ENCODE measurements at regions not wholly inside any gene's neighbourhood (a gene's known extent, or its start where the extent isn't known, plus 50 kb on each side); places are given as distances from the start of the nearest gene placed in this dataset.

- TF ChIP-seq, protein P1, sequence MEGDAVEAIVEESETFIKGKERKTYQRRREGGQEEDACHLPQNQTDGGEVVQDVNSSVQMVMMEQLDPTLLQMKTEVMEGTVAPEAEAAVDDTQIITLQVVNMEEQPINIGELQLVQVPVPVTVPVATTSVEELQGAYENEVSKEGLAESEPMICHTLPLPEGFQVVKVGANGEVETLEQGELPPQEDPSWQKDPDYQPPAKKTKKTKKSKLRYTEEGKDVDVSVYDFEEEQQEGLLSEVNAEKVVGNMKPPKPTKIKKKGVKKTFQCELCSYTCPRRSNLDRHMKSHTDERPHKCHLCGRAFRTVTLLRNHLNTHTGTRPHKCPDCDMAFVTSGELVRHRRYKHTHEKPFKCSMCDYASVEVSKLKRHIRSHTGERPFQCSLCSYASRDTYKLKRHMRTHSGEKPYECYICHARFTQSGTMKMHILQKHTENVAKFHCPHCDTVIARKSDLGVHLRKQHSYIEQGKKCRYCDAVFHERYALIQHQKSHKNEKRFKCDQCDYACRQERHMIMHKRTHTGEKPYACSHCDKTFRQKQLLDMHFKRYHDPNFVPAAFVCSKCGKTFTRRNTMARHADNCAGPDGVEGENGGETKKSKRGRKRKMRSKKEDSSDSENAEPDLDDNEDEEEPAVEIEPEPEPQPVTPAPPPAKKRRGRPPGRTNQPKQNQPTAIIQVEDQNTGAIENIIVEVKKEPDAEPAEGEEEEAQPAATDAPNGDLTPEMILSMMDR (conservative IDR thresholded peaks at IDR 0.05; ENCODE audit: low read depth, low read length): no peak
- no peak for TF ChIP-seq EZH2 (IDR thresholded peaks at IDR 0.05; ENCODE audit: borderline replicate concordance, low read depth, low read length, poor library complexity, severe bottlenecking)
Observed at GRCh38 chr19:27742041-27742440, 1470.9 kb downstream of the UQCRFS1 start.
